Large intestine (tissue), 3 donors: ENCODE measurements at regions not wholly inside any gene's neighbourhood (a gene's known extent, or its start where the extent isn't known, plus 50 kb on each side); places are given as distances from the start of the nearest gene placed in this dataset.
"Not testable (repeated sequence)": the region's sequence is repeated elsewhere in the genome, so short reads cannot be mapped to it uniquely, and the experiment has no call there.

Experiments
- DNase-seq, 2 donors: peaks; one replicate each; pipeline versions ENCODE4 v3.0.0 to v3.0.0-alpha.2; 2013
- H3K27ac ChIP-seq: one replicate; pipeline ENCODE4 v1.5.1; 2013; ENCODE audit warnings: low read length
- H3K27me3 ChIP-seq: 2 replicates; pipeline ENCODE4 v1.6.1; 2013; ENCODE audit warnings: low read length; ENCODE audit not compliant: control insufficient read depth, insufficient read depth
- H3K36me3 ChIP-seq: 2 replicates; pipeline ENCODE4 v1.6.1; 2013; ENCODE audit warnings: low read length; ENCODE audit not compliant: control insufficient read depth, insufficient read depth
- H3K4me1 ChIP-seq: one replicate; pipeline ENCODE4 v1.6.1; 2013; ENCODE audit warnings: low read length; ENCODE audit not compliant: control insufficient read depth, insufficient read depth
- H3K4me3 ChIP-seq: one replicate; pipeline ENCODE4 v1.5.1; 2013; ENCODE audit warnings: low read length
- H3K9me3 ChIP-seq: one replicate; pipeline ENCODE4 v1.6.1; 2013; ENCODE audit warnings: mild to moderate bottlenecking, low read depth, low read length, moderate library complexity; ENCODE audit not compliant: control insufficient read depth
- WGBS: methylation state at CpG from one replicate; pipeline ENCODE4 v1.1.5; 2013; ENCODE audit warnings: low lambda C conversion rate; ENCODE audit not compliant: insufficient coverage; 5-methylcytosine and 5-hydroxymethylcytosine counted together

DNA sequence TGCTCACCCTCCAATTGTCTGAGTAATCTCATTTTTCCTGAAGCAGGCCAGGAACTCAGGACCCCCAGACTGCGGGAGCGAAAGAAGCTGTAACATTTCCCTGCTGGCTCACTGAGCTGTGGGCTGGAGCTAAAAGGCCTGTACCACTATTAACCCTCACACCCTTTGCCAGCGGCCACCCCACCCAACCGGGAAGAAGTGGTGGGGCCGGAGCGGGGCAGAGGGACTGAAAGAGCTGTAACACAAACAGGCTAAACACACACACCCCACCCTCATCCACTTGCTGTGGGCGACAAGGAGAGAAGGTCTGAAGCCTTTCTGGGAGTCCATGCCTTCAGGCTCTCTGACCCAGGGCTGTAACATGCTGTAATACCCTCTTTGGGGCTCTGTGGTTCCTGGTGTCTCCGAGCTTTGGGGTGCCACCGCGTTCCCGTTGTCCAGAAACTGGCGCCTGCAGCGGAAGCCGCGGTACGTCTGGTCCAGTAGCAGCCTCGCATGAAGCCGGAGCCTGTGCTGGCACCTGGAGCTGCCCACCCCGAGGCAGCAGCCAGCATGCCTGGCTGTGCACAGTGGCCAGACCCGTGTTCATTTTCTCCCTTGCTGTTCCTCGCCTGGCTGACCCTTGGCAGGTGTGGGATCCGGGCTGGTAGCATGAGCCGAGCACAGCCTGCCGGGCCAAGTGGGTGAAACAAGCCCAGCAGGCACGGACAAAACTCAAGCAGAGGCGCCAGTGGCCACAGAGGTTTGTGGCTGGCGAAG lies 345.5 kb upstream of the MGAT4C start:
- Histone ChIP-seq H3K9me3 (peaks cover 6% of the 10 kb centered on the region), H3K36me3 (no peaks in the 10 kb centered on the region), H3K4me3 (no peak overlapping the region), H3K4me1 (no peaks in the 10 kb centered on the region), H3K27ac (no peak overlapping the region), H3K27me3 (no peaks in the 10 kb centered on the region)
- no CpG with 5 or more reads among the region's 27 CpGs for WGBS
- no peak for DNase-seq

GRCh38 chr12:86600664-86601231 lies 344.6 kb upstream of the MGAT4C start:
- no peak for DNase-seq

GRCh38 chr12:86597431-86597830 lies 341.2 kb upstream of the MGAT4C start:
- no peaks in the 10 kb centered on the region for H3K4me1 ChIP-seq
- DNase-seq, result no peak
- H3K9me3 ChIP-seq, result peaks cover 6% of the 10 kb centered on the region
- no peak overlapping the region for H3K27ac ChIP-seq
- no peaks in the 10 kb centered on the region for H3K36me3 ChIP-seq
- H3K27me3 ChIP-seq, result no peaks in the 10 kb centered on the region
- no peak overlapping the region for H3K4me3 ChIP-seq

More at GRCh38 chr12:86600664-86601231, 344.6 kb upstream of the MGAT4C start:
- Histone ChIP-seq H3K27ac (no peak overlapping the region), H3K4me3 (no peak overlapping the region), H3K27me3 (no peaks in the 10 kb centered on the region), H3K4me1 (no peaks in the 10 kb centered on the region), H3K9me3 (peaks cover 6% of the 10 kb centered on the region), H3K36me3 (no peaks in the 10 kb centered on the region)
- no CpG with 5 or more reads among the region's 24 CpGs for WGBS

GRCh38 chr12:86590296-86590695 lies 334.1 kb upstream of the MGAT4C start:
- no peak for DNase-seq
- Histone ChIP-seq H3K36me3 (no peaks in the 10 kb centered on the region), H3K4me1 (no peaks in the 10 kb centered on the region), H3K9me3 (no peaks in the 10 kb centered on the region), H3K4me3 (no peak overlapping the region), H3K27ac (no peak overlapping the region), H3K27me3 (no peaks in the 10 kb centered on the region)

DNA sequence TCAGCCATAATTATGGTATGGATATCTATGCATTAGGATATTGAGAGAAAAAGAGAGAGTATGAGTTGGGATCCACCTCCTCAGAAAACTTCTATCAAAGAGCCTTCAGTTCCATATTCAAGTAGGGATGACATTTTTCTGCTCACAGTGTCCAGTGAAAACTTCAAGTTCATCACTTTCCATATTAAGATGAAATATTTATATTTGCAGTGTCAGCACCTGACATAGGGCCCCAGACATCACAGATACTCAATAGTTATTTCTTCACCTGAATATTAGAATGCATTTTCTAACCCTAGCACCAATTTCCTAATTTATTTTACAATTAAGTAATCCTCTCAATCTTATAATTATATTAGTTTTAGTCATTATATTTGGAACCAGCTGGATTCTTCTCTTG lies 318.0 kb upstream of the MGAT4C start:
- Histone ChIP-seq H3K36me3 (no peaks in the 10 kb centered on the region), H3K27ac (no peak overlapping the region)

DNA sequence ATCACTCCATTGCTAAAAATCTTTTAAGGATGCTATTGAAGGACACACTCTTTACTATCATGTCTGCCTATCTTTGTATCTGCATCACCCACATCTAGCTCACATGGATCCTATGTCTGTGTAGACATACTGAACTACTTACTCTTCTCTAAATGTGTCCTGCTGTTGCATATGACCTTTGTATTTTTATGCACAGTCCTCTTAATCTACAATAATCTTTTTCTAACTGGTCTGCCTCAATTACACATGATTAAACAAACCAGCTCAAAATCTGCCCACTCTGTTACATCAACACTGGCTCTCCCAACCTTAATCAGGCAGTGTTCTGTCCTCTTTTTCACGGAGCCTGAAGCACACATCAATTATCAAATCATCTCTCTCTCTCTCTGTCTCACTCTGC lies 316.3 kb upstream of the MGAT4C start:
- Histone ChIP-seq H3K36me3 (no peaks in the 10 kb centered on the region), H3K27me3 (no peaks in the 10 kb centered on the region), H3K27ac (no peak overlapping the region), H3K4me1 (no peaks in the 10 kb centered on the region), H3K4me3 (no peak overlapping the region), H3K9me3 (no peaks in the 10 kb centered on the region)
- no peak for DNase-seq
- WGBS, result 0% methylated on average over 1 of the region's 1 CpG

More for the DNA sequence above, 318.0 kb upstream of the MGAT4C start:
- no peak overlapping the region for H3K4me3 ChIP-seq
- no peaks in the 10 kb centered on the region for H3K4me1 ChIP-seq
- no peaks in the 10 kb centered on the region for H3K9me3 ChIP-seq
- DNase-seq, result no peak
- no peaks in the 10 kb centered on the region for H3K27me3 ChIP-seq

GRCh38 chr12:86565038-86565437 lies 308.8 kb upstream of the MGAT4C start:
- Histone ChIP-seq H3K4me1 (no peaks in the 10 kb centered on the region), H3K4me3 (no peak overlapping the region), H3K27ac (no peak overlapping the region), H3K27me3 (no peaks in the 10 kb centered on the region), H3K36me3 (no peaks in the 10 kb centered on the region), H3K9me3 (no peaks in the 10 kb centered on the region)
- no CpG with 5 or more reads among the region's 2 CpGs for WGBS
- no peak for DNase-seq

DNA sequence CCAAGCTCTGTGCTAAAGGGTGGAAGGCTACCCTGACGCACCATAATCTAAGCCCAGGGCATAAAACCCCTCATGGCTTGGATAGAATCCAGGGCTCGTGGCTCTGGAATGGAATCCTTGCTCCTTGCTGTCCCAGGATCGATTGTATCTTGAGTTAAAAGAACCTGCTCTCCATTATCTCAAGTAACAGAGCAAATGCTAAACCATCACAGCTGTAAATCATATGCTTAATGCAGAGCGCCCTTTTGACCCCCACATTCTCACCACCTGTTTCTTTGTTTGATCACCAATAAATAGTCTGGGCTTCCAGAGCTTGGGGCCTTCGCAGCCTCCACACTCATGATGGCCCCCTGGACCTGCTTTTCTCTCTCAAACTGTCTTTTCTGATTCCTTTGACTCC lies 299.3 kb upstream of the MGAT4C start:
- H3K27ac ChIP-seq, H3K27me3 ChIP-seq, H3K4me1 ChIP-seq, H3K36me3 ChIP-seq, H3K4me3 ChIP-seq, DNase-seq, H3K9me3 ChIP-seq: not testable (repeated sequence)
- WGBS, result 20% methylated on average over 1 of the region's 5 CpGs

DNA sequence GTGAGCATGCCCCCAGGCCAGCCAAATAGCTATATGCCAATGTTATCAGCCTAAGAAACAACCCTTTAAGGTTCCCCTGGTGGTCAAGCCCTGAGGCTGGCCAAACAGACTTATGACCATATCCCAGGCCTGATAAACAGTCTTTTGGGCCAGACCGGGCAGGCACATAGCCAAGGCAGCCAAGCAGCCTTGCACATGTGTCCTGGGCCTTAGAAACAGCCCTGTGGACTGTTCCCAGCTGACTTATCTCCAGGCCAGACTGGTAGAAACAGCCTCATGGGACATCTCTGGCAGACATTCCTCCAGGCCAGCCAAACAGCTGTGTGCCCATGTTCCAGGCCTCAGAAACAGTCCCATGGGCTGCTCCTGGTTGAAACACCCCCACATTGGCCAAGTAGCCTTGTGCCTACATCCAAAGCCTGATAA lies 295.0 kb upstream of the MGAT4C start:
- WGBS, result no CpG with 5 or more reads among the region's 1 CpG
- Histone ChIP-seq H3K4me1 (no peaks in the 10 kb centered on the region), H3K4me3 (no peak overlapping the region), H3K9me3 (no peaks in the 10 kb centered on the region), H3K27ac (no peak overlapping the region), H3K36me3 (no peaks in the 10 kb centered on the region), H3K27me3 (no peaks in the 10 kb centered on the region)
- DNase-seq, result no peak

DNA sequence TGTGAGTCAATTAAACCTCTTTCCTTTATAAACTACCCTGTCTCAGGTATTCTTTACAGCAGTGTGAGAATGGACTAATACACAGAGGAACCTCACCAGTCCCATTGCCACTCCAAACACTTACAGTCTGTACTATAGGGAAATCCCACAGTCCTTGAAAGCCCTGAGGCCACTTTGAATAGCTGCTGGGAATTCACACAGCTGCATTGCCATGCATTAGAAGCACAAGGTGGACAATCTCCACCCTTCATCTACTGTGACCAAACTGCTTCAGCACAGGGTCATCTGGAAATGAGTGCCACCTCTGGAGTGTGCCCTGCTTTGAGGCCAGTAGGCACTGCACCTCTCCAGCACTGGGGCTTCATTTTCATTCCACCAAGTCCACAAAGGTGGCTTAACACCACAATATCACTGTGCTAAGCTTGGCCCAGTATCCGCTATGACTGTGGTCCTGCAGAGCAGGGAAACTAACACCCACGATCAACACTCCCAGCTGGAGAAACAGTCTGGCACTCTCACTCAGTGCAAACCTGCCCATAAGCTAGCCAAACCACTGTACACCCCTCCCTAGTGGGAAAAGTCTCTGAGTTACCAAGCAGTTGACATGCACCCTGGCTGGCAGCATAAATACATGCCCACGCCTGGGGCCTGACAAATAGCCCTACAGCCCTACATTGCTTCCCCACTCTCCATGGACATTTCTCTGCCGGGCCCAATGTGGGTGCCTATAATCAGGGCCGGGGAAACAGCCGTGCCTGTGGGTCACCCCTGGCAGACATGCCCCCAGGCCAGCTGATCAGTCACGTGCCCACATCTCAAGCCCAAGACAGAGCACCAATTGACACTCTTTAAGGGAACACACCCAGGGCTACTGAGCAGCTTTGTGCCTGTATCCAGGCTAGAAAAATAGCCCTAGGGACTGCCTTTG lies 294.3 kb upstream of the MGAT4C start:
- H3K36me3 ChIP-seq, result no peaks in the 10 kb centered on the region
- DNase-seq, result peak in 1 of 2 donors; percentile 9
- no peak overlapping the region for H3K4me3 ChIP-seq
- H3K27ac ChIP-seq, result no peak overlapping the region
- H3K9me3 ChIP-seq, result no peaks in the 10 kb centered on the region
- H3K27me3 ChIP-seq, result no peaks in the 10 kb centered on the region
- no CpG with 5 or more reads among the region's 7 CpGs for WGBS
- H3K4me1 ChIP-seq, result no peaks in the 10 kb centered on the region
